Ascending aorta (tissue), 2 donors: ENCODE measurements at regions not wholly inside any gene's neighbourhood (a gene's known extent, or its start where the extent isn't known, plus 50 kb on each side); places are given as distances from the start of the nearest gene placed in this dataset.

Experiments
- DNase-seq, 2 donors: peaks; one replicate each; pipeline ENCODE4 v3.0.0-alpha.2; 2019; ENCODE audit warnings: low spot score in 2 of 2
- H3K27ac ChIP-seq, 2 donors: fragments of 200-600 bp; sonication (generic); one replicate each; pipeline ENCODE4 v1.5.1; 2016 to 2017; ENCODE audit warnings: mild to moderate bottlenecking in 1 of 2
- H3K27me3 ChIP-seq: fragments of 200-600 bp; sonication (generic); one replicate; pipeline ENCODE4 v1.5.1; 2017
- H3K36me3 ChIP-seq, 2 donors: fragments of 200-600 bp; sonication (generic); one replicate each; pipeline ENCODE4 v1.5.1; 2016
- H3K4me1 ChIP-seq, 2 donors: fragments of 200-600 bp; sonication (generic); one replicate each; pipeline ENCODE4 v1.5.1; 2016 to 2017; ENCODE audit warnings: mild to moderate bottlenecking in 1 of 2
- H3K4me3 ChIP-seq, 2 donors: fragments of 200-600 bp; sonication (generic); one replicate each; pipeline ENCODE4 v1.5.1; 2016 to 2017; ENCODE audit warnings: mild to moderate bottlenecking in 1 of 2
- H3K9me3 ChIP-seq, 2 donors: fragments of 200-600 bp; sonication (generic); one replicate each; pipeline ENCODE4 v1.5.1; 2016
- intact Hi-C: fragments of 100-400 bp; cut with DNase I; formaldehyde crosslinking; loops from one replicate; pipeline ENCODE4 v1.15.1; 2023
- TF ChIP-seq, protein P1 (sequence below), 3 experiments: fragments of 200-600 bp in 2 of 3; fragments of 450-650 bp in 1 of 3; sonication (generic) in 2 of 3; IDR thresholded peaks; one replicate each; pipeline ENCODE4 v1.5.1; 2016 to 2019; ENCODE audit warnings: antibody characterized with exemption in 3 of 3, mild to moderate bottlenecking in 1 of 3, moderate library complexity in 1 of 3

DNA sequence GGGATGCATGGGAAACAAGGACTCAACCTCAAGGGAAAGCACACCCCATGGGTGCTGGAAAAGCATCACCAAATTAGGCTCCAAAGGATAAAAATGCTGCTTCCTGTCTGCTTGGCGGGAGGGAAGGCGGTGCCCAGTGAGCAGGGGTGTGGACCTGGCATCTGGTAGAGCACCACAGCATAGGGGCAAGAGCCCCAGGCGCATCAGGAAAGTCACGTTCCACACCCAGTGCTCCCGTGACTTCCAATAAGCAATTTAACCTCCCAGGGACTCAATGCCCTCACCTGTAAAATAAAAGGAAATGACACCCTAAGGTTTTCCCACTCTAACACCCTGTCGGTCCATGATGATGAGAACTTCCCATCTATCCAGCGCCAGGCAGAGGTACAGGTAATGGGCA, 206.0 kb downstream of the SETD4 start:
- no peaks in the 10 kb centered on the region for H3K9me3 ChIP-seq
- DNase-seq, result no peak
- no peak overlapping the region for H3K27ac ChIP-seq
- TF ChIP-seq, protein P1, sequence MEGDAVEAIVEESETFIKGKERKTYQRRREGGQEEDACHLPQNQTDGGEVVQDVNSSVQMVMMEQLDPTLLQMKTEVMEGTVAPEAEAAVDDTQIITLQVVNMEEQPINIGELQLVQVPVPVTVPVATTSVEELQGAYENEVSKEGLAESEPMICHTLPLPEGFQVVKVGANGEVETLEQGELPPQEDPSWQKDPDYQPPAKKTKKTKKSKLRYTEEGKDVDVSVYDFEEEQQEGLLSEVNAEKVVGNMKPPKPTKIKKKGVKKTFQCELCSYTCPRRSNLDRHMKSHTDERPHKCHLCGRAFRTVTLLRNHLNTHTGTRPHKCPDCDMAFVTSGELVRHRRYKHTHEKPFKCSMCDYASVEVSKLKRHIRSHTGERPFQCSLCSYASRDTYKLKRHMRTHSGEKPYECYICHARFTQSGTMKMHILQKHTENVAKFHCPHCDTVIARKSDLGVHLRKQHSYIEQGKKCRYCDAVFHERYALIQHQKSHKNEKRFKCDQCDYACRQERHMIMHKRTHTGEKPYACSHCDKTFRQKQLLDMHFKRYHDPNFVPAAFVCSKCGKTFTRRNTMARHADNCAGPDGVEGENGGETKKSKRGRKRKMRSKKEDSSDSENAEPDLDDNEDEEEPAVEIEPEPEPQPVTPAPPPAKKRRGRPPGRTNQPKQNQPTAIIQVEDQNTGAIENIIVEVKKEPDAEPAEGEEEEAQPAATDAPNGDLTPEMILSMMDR (IDR thresholded peaks at IDR 0.05), result no peak
- H3K4me3 ChIP-seq, result no peak overlapping the region
- H3K4me1 ChIP-seq, result peaks cover 0 to 15% of the 10 kb centered on the region in 2 donors
- intact Hi-C loops, result loop anchor here (10.0 kb wide), 1 partner anchor 809 kb away; the partner anchor contains the start of gene RUNX1
- no peaks in the 10 kb centered on the region for H3K27me3 ChIP-seq
- no peaks in the 10 kb centered on the region for H3K36me3 ChIP-seq

DNA sequence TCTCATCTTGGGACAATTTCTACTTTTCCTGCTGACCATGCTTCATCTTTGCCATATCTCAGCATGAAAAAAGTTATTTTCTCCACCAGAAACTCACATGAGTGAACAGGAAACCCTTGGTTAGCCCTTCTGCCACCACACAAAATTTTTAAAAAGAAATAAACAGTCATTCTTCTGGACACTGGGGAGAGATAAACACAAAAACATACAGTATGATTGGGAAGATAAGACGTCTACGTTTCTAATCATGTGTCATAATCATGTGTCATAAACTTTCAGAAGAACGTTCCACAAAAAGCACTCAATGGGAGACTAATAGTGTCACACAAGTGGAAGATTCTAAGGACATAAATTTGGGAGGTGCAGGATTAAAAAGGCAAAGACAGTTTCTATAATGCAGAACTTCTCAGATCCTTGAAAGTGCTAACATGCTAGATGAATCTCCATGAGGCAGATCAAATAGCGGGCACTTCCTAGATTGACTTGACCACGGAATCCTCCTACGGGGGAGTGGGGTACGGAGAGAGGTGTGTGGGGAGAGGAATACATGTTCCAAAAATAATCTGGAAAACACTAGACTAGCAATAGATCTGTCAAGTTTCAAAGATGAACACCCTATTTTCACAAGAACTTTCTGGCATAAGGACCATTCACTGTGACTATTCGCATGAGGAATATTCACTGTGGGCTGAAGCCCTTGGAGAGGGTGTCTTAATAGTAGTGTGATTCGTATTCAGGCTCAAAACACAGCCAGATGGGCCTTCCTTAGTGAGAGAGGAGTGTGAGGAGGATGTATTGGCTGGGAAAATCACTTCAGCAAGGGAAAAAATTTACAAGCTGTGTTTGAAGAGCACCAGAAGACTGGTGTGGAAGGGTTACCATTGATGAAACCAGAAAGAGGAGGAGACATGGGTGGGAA, 206.7 kb downstream of the SETD4 start:
- TF ChIP-seq, protein P1 (IDR thresholded peaks at IDR 0.05), result no peak
- H3K4me1 ChIP-seq, result peaks cover 0 to 19% of the 10 kb centered on the region in 2 donors

DNA sequence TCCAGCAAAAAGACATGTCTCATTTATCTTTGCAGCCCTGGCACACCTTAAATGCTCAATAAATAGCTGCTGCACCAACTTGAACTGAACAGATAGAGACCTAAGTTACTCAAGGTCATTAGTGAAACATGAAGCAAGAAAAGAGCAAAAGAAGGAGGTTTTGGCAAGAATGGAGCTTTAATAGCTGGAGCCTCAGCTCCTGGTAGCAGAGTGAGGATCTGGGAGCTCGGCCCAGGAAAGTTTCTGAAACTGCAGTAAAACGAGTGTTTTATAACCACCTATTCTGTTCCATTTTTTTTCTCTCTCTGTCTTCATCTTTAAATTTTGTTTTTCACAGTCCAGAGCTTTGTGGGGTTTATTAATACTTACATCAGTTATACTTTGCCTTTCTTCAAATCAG, 207.5 kb downstream of the SETD4 start:
- Histone ChIP-seq H3K27ac (no peak overlapping the region), H3K4me1 (peaks cover 0 to 19% of the 10 kb centered on the region in 2 donors), H3K36me3 (no peaks in the 10 kb centered on the region), H3K4me3 (no peak overlapping the region), H3K9me3 (no peaks in the 10 kb centered on the region), H3K27me3 (no peaks in the 10 kb centered on the region)
- intact Hi-C loops, result loop anchor here (10.0 kb wide), 1 partner anchor 808 kb away; the partner anchor contains the start of gene RUNX1
- TF ChIP-seq, protein P1 (IDR thresholded peaks at IDR 0.05), result no peak
- no peak for DNase-seq

More for the DNA sequence above, 206.7 kb downstream of the SETD4 start:
- Histone ChIP-seq H3K36me3 (no peaks in the 10 kb centered on the region), H3K4me3 (no peak overlapping the region), H3K27me3 (no peaks in the 10 kb centered on the region), H3K27ac (no peak overlapping the region), H3K9me3 (no peaks in the 10 kb centered on the region)
- DNase-seq, result no peak
- intact Hi-C loops, result loop anchor here (10.0 kb wide), 1 partner anchor 809 kb away; the partner anchor contains the start of gene RUNX1

DNA sequence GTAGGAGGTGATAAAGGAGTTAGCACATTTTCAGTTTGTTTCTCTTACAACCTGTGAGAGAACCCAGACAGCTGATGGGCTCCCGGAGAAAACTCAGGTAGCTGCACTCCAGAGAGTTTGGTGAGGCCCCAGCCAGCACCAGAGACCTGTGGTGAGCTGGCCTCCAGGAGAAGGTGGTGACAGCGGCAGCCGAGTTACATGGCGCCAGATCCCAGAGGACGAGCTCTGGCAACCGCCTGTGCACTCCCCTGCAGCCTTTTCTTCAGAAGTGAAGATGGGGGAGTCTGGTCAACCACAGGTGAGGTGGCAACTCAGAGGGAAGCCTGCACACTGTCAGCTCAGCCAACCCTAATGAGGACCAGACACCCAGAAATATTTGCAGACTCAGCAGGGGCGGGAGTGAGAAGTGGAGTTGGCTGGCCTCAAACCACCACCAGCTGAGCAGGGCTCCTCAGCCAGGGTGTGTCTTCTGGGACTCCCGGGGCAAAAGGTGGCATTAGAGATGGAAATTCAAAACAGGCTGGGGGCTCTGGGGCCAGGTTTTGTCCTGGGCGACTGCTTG, 209.7 kb downstream of the SETD4 start:
- Histone ChIP-seq H3K4me3 (peak overlapping the region; percentile 12 to 32), H3K36me3 (no peaks in the 10 kb centered on the region), H3K27ac (peak overlapping the region; percentile 81 to 88), H3K9me3 (no peaks in the 10 kb centered on the region), H3K27me3 (no peaks in the 10 kb centered on the region), H3K4me1 (peaks cover 0 to 19% of the 10 kb centered on the region in 2 donors)
- no peak for DNase-seq
- intact Hi-C loops, result loop anchor here (10.0 kb wide), 1 partner anchor 806 kb away; the partner anchor contains the start of gene RUNX1
- TF ChIP-seq, protein P1 (IDR thresholded peaks at IDR 0.05), result no peak

DNA sequence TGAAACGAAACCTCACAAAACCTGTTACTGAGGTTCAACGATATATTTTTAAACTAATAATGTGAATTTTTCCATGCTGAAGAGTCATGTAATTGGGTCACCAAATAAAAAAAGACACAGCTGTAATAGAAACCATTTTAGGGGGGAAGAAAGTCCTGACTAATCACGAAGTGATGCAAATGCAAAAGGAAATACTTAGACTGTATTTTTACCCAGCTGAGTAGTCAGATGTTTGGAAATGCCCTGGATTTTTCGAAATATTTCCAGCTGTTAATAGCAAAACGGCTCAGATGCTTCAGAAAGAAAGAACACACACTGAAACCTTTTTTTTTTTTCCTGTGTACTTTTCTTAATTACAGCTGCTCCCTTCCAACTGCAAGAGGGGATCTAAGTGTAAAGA, 210.3 kb downstream of the SETD4 start:
- Histone ChIP-seq H3K4me1 (peaks cover 0 to 19% of the 10 kb centered on the region in 2 donors), H3K27me3 (no peaks in the 10 kb centered on the region), H3K4me3 (peak overlapping the region; percentile 12 to 46), H3K36me3 (no peaks in the 10 kb centered on the region), H3K27ac (peak overlapping the region; percentile 81 to 88), H3K9me3 (no peaks in the 10 kb centered on the region)
- no peak for DNase-seq
- intact Hi-C loops, result loop anchor here (10.0 kb wide), 1 partner anchor 805 kb away; the partner anchor contains the start of gene RUNX1
- TF ChIP-seq, protein P1 (IDR thresholded peaks at IDR 0.05), result no peak
